Effector memory CD4-positive, alpha-beta T cell (primary cell): ENCODE measurements at regions not wholly inside any gene's neighbourhood (a gene's known extent, or its start where the extent isn't known, plus 50 kb on each side); places are given as distances from the start of the nearest gene placed in this dataset.

ENCODE experiments used
- DNase-seq, 3 donors: peaks; one replicate each; pipeline ENCODE4 v3.0.0-alpha.2; 2020
- H3K27ac ChIP-seq: 2 replicates; pipeline ENCODE4 v1.7.0; 2013; ENCODE audit warnings: mild to moderate bottlenecking, low read length, moderate library complexity; ENCODE audit not compliant: insufficient read depth, poor library complexity, severe bottlenecking
- H3K27me3 ChIP-seq: replicated peaks from 2 replicates; pipeline ENCODE4 v1.7.0; 2013; ENCODE audit warnings: mild to moderate bottlenecking, low read length; ENCODE audit not compliant: insufficient read depth, control insufficient read depth, poor library complexity, severe bottlenecking
- H3K36me3 ChIP-seq: 2 replicates; pipeline ENCODE4 v1.7.0; 2013; ENCODE audit warnings: mild to moderate bottlenecking, low read length, moderate library complexity; ENCODE audit not compliant: control insufficient read depth, insufficient read depth
- H3K4me1 ChIP-seq: 2 replicates; pipeline ENCODE4 v1.7.0; 2013; ENCODE audit warnings: low read length, mild to moderate bottlenecking; ENCODE audit not compliant: control insufficient read depth, insufficient read depth, poor library complexity, severe bottlenecking
- H3K4me3 ChIP-seq: 2 replicates; pipeline ENCODE4 v1.7.0; 2013; ENCODE audit warnings: low read length, low read depth, mild to moderate bottlenecking; ENCODE audit not compliant: insufficient read depth, poor library complexity, severe bottlenecking
- H3K9me3 ChIP-seq: 2 replicates; pipeline ENCODE4 v1.7.0; 2013; ENCODE audit warnings: mild to moderate bottlenecking, low read length, moderate library complexity; ENCODE audit not compliant: control insufficient read depth

GRCh38 chr14:103206836-103207387 lies 83.7 kb downstream of the TNFAIP2 start:
- peaks cover 6% of the 10 kb centered on the region for H3K27me3 ChIP-seq
- no peak overlapping the region for H3K27ac ChIP-seq
- no peak overlapping the region for H3K4me3 ChIP-seq
- peaks cover 9% of the 10 kb centered on the region for H3K9me3 ChIP-seq
- no peaks in the 10 kb centered on the region for H3K4me1 ChIP-seq
- DNase-seq, result no peak
- no peaks in the 10 kb centered on the region for H3K36me3 ChIP-seq

GRCh38 chr14:103207388-103208072 lies 84.3 kb downstream of the TNFAIP2 start:
- H3K4me1 ChIP-seq, result no peaks in the 10 kb centered on the region
- no peak overlapping the region for H3K27ac ChIP-seq
- H3K4me3 ChIP-seq, result no peak overlapping the region
- no peaks in the 10 kb centered on the region for H3K36me3 ChIP-seq
- H3K9me3 ChIP-seq, result peaks cover 9% of the 10 kb centered on the region
- peaks cover 7% of the 10 kb centered on the region for H3K27me3 ChIP-seq
- no peak for DNase-seq

- H3K4me3 ChIP-seq, result no peak overlapping the region
- no peaks in the 10 kb centered on the region for H3K4me1 ChIP-seq
- H3K27me3 ChIP-seq, result peaks cover 18% of the 10 kb centered on the region
- H3K9me3 ChIP-seq, result peaks cover 9% of the 10 kb centered on the region
- H3K27ac ChIP-seq, result no peak overlapping the region
- no peak for DNase-seq
- no peaks in the 10 kb centered on the region for H3K36me3 ChIP-seq
Measured at GRCh38 chr14:103209054-103209453, 85.8 kb downstream of the TNFAIP2 start.

GRCh38 chr14:103209506-103209905 lies 86.2 kb downstream of the TNFAIP2 start:
- Histone ChIP-seq H3K9me3 (peaks cover 7% of the 10 kb centered on the region), H3K4me3 (no peak overlapping the region), H3K27me3 (peaks cover 18% of the 10 kb centered on the region), H3K27ac (no peak overlapping the region), H3K36me3 (no peaks in the 10 kb centered on the region), H3K4me1 (no peaks in the 10 kb centered on the region)
- DNase-seq, result no peak

- Histone ChIP-seq H3K9me3 (no peaks in the 10 kb centered on the region), H3K4me3 (no peak overlapping the region), H3K27me3 (peaks cover 18% of the 10 kb centered on the region), H3K4me1 (no peaks in the 10 kb centered on the region), H3K27ac (no peak overlapping the region), H3K36me3 (no peaks in the 10 kb centered on the region)
- no peak for DNase-seq
Measured at GRCh38 chr14:103213331-103213730, 90.1 kb downstream of the TNFAIP2 start.

GRCh38 chr14:103214461-103214958 lies 91.2 kb downstream of the TNFAIP2 start:
- H3K27ac ChIP-seq, result no peak overlapping the region
- H3K4me3 ChIP-seq, result no peak overlapping the region
- peaks cover 12% of the 10 kb centered on the region for H3K27me3 ChIP-seq
- H3K36me3 ChIP-seq, result no peaks in the 10 kb centered on the region
- no peaks in the 10 kb centered on the region for H3K9me3 ChIP-seq
- no peak for DNase-seq
- H3K4me1 ChIP-seq, result no peaks in the 10 kb centered on the region

- H3K27me3 ChIP-seq, result peaks cover 19% of the 10 kb centered on the region
- DNase-seq, result no peak
- H3K4me1 ChIP-seq, result peaks cover 4% of the 10 kb centered on the region
- no peaks in the 10 kb centered on the region for H3K36me3 ChIP-seq
- no peaks in the 10 kb centered on the region for H3K9me3 ChIP-seq
- H3K27ac ChIP-seq, result no peak overlapping the region
- no peak overlapping the region for H3K4me3 ChIP-seq
Measured at GRCh38 chr14:103216399-103216798, 93.1 kb downstream of the TNFAIP2 start.

GRCh38 chr14:103216857-103217256 lies 93.6 kb downstream of the TNFAIP2 start:
- Histone ChIP-seq H3K27me3 (peaks cover 19% of the 10 kb centered on the region), H3K27ac (no peak overlapping the region), H3K9me3 (no peaks in the 10 kb centered on the region), H3K36me3 (no peaks in the 10 kb centered on the region), H3K4me1 (peaks cover 4% of the 10 kb centered on the region), H3K4me3 (no peak overlapping the region)
- DNase-seq, result no peak

- Histone ChIP-seq H3K4me3 (no peak overlapping the region), H3K27ac (no peak overlapping the region), H3K9me3 (no peaks in the 10 kb centered on the region), H3K27me3 (peaks cover 17% of the 10 kb centered on the region), H3K4me1 (peaks cover 4% of the 10 kb centered on the region), H3K36me3 (no peaks in the 10 kb centered on the region)
- DNase-seq, result no peak
Measured at GRCh38 chr14:103217538-103217937, 94.3 kb downstream of the TNFAIP2 start.

- no peak overlapping the region for H3K4me3 ChIP-seq
- no peaks in the 10 kb centered on the region for H3K9me3 ChIP-seq
Measured at GRCh38 chr14:103220134-103220981, 97.1 kb downstream of the TNFAIP2 start.

More at GRCh38 chr14:103220134-103220981, 97.1 kb downstream of the TNFAIP2 start:
- no peak for DNase-seq
- Histone ChIP-seq H3K36me3 (no peaks in the 10 kb centered on the region), H3K27ac (no peak overlapping the region), H3K27me3 (peaks cover 6% of the 10 kb centered on the region), H3K4me1 (peaks cover 4% of the 10 kb centered on the region)
